HEK293 (cell line): ENCODE measurements at regions not wholly inside any gene's neighbourhood (a gene's known extent, or its start where the extent isn't known, plus 50 kb on each side); places are given as distances from the start of the nearest gene placed in this dataset.

Experiments
- CTCF ChIA-PET: fragments of 350-600 bp; formaldehyde crosslinking; extraction: SDS; loops from one replicate; lab custom pipeline; 2021; ENCODE audit warnings: antibody characterized with exemption; lab: Yijun Ruan, JAX
- POLR2A ChIA-PET: fragments of 300-600 bp; formaldehyde crosslinking; extraction: SDS; loops from one replicate; lab custom pipeline; 2020; ENCODE audit warnings: antibody characterized with exemption, inconsistent platforms; lab: Yijun Ruan, JAX
- H3K27ac ChIP-seq: fragments of 200-500 bp; sonication (Bioruptor generic); 2 replicates; pipeline ENCODE4 v1.5.1; 2014; ENCODE audit warnings: low read depth, low read length, control low read depth, inconsistent platforms; ENCODE audit errors: extremely low read depth
- H3K36me3 ChIP-seq, 2 experiments: fragments of 200-500 bp in 1 of 2; sonication (Bioruptor generic) in 1 of 2; 1 replicate in 1 of 2; 2 replicates in 1 of 2; pipeline ENCODE4 v1.5.1; 2014 to 2017; ENCODE audit warnings: inconsistent platforms in 2 of 2, low read length in 2 of 2; ENCODE audit not compliant: control insufficient read depth in 2 of 2, insufficient read depth in 1 of 2
- H3K4me1 ChIP-seq: fragments of 200-500 bp; sonication (Bioruptor generic); 2 replicates; pipeline ENCODE4 v1.5.1; 2014; ENCODE audit warnings: mild to moderate bottlenecking, low read length, inconsistent platforms; ENCODE audit not compliant: control insufficient read depth, insufficient read depth
- H3K4me3 ChIP-seq: 2 replicates; pipeline ENCODE4 v1.5.1; 2011; ENCODE audit warnings: low read depth, mild to moderate bottlenecking, control low read depth, low read length, moderate library complexity
- H3K9me3 ChIP-seq: fragments of 200-500 bp; sonication (Bioruptor generic); 2 replicates; pipeline ENCODE4 v1.5.1; 2014; ENCODE audit warnings: low read depth, low read length, inconsistent platforms; ENCODE audit not compliant: control insufficient read depth, insufficient read depth
- HOXD13 ChIP-seq: sonication (generic); formaldehyde crosslinking; IDR thresholded peaks from 2 replicates; pipeline ENCODE4 v1.8.0; 2022; ENCODE audit warnings: missing genetic modification reagents, borderline replicate concordance
- KLF10 ChIP-seq: fragments of 450-650 bp; IDR thresholded peaks from 2 replicates; pipeline ENCODE4 v1.5.1; 2018; ENCODE audit warnings: missing biosample characterization, mild to moderate bottlenecking, missing genetic modification characterization
- RBAK ChIP-seq: fragments of 450-650 bp; formaldehyde crosslinking; IDR thresholded peaks from 2 replicates; pipeline ENCODE4 v1.5.1; 2016; ENCODE audit warnings: missing biosample characterization, missing genetic modification characterization
- TCF7L2 ChIP-seq: IDR thresholded peaks from 2 replicates; pipeline ENCODE4 v1.6.1; 2011; ENCODE audit warnings: low read depth, mild to moderate bottlenecking, inconsistent platforms, low read length, moderate library complexity, borderline replicate concordance
- ZBTB17 ChIP-seq: fragments of 450-650 bp; formaldehyde crosslinking; IDR thresholded peaks from 2 replicates; pipeline ENCODE4 v1.5.1; 2016; ENCODE audit warnings: missing biosample characterization, missing genetic modification characterization
- ZBTB20 ChIP-seq: fragments of 450-650 bp; formaldehyde crosslinking; IDR thresholded peaks from 2 replicates; pipeline ENCODE4 v1.5.1; 2016; ENCODE audit warnings: missing biosample characterization, missing genetic modification characterization
- ZFP3 ChIP-seq: fragments of 450-650 bp; formaldehyde crosslinking; IDR thresholded peaks from 2 replicates; pipeline ENCODE4 v1.5.1; 2016; ENCODE audit warnings: low read depth, missing biosample characterization, missing genetic modification characterization
- ZIC2 ChIP-seq: fragments of 450-650 bp; formaldehyde crosslinking; IDR thresholded peaks from 2 replicates; pipeline ENCODE4 v1.5.1; 2016; ENCODE audit warnings: missing biosample characterization, missing genetic modification characterization
- ZNF114 ChIP-seq: fragments of 450-650 bp; formaldehyde crosslinking; IDR thresholded peaks from 2 replicates; pipeline ENCODE4 v1.5.0; 2017; ENCODE audit warnings: missing biosample characterization, missing genetic modification characterization
- ZNF2 ChIP-seq: fragments of 450-650 bp; formaldehyde crosslinking; IDR thresholded peaks from 2 replicates; pipeline ENCODE4 v1.5.1; 2016; ENCODE audit warnings: missing biosample characterization, missing genetic modification characterization
- ZNF266 ChIP-seq: fragments of 450-650 bp; formaldehyde crosslinking; IDR thresholded peaks from 2 replicates; pipeline ENCODE4 v1.5.1; 2016; ENCODE audit warnings: missing biosample characterization, missing genetic modification characterization, low read depth
- ZNF311 ChIP-seq: fragments of 450-650 bp; formaldehyde crosslinking; IDR thresholded peaks from 2 replicates; pipeline ENCODE4 v1.5.1; 2017; ENCODE audit warnings: missing biosample characterization, missing genetic modification characterization, borderline replicate concordance
- ZNF623 ChIP-seq: fragments of 450-650 bp; formaldehyde crosslinking; IDR thresholded peaks from 2 replicates; pipeline ENCODE4 v1.5.1; 2016; ENCODE audit warnings: missing biosample characterization, missing genetic modification characterization
- ZNF707 ChIP-seq: fragments of 450-650 bp; formaldehyde crosslinking; IDR thresholded peaks from 2 replicates; pipeline ENCODE4 v1.5.1; 2016; ENCODE audit warnings: missing biosample characterization, missing genetic modification characterization
- ZNF76 ChIP-seq: fragments of 450-650 bp; formaldehyde crosslinking; IDR thresholded peaks from 2 replicates; pipeline ENCODE4; 2016; ENCODE audit warnings: low read depth, missing biosample characterization, missing genetic modification characterization, borderline replicate concordance
- ZSCAN30 ChIP-seq: fragments of 450-650 bp; IDR thresholded peaks from 2 replicates; pipeline ENCODE4 v1.5.1; 2018; ENCODE audit warnings: missing biosample characterization, mild to moderate bottlenecking, missing genetic modification characterization, moderate library complexity
- TF ChIP-seq, protein P1 (sequence below): fragments of 450-650 bp; formaldehyde crosslinking; IDR thresholded peaks from 2 replicates; pipeline ENCODE4 v1.5.1; 2016; ENCODE audit warnings: missing biosample characterization, missing genetic modification characterization
- TF ChIP-seq, protein P2 (sequence below): fragments of 450-650 bp; formaldehyde crosslinking; IDR thresholded peaks from 2 replicates; pipeline ENCODE4 v1.5.1; 2016; ENCODE audit warnings: missing biosample characterization, missing genetic modification characterization
- TF ChIP-seq, protein P3 (sequence below): fragments of 450-650 bp; formaldehyde crosslinking; IDR thresholded peaks from 2 replicates; pipeline ENCODE4 v1.5.1; 2016; ENCODE audit warnings: missing biosample characterization, missing genetic modification characterization
- TF ChIP-seq, protein P4 (sequence below): fragments of 450-650 bp; formaldehyde crosslinking; IDR thresholded peaks from 2 replicates; pipeline ENCODE4 v1.5.1; 2016; ENCODE audit warnings: missing biosample characterization, missing genetic modification characterization, borderline replicate concordance
- TF ChIP-seq, protein P5 (sequence below): fragments of 450-650 bp; formaldehyde crosslinking; IDR thresholded peaks from 2 replicates; pipeline ENCODE4 v1.5.1; 2016; ENCODE audit warnings: missing biosample characterization, missing genetic modification characterization, low read depth

DNA sequence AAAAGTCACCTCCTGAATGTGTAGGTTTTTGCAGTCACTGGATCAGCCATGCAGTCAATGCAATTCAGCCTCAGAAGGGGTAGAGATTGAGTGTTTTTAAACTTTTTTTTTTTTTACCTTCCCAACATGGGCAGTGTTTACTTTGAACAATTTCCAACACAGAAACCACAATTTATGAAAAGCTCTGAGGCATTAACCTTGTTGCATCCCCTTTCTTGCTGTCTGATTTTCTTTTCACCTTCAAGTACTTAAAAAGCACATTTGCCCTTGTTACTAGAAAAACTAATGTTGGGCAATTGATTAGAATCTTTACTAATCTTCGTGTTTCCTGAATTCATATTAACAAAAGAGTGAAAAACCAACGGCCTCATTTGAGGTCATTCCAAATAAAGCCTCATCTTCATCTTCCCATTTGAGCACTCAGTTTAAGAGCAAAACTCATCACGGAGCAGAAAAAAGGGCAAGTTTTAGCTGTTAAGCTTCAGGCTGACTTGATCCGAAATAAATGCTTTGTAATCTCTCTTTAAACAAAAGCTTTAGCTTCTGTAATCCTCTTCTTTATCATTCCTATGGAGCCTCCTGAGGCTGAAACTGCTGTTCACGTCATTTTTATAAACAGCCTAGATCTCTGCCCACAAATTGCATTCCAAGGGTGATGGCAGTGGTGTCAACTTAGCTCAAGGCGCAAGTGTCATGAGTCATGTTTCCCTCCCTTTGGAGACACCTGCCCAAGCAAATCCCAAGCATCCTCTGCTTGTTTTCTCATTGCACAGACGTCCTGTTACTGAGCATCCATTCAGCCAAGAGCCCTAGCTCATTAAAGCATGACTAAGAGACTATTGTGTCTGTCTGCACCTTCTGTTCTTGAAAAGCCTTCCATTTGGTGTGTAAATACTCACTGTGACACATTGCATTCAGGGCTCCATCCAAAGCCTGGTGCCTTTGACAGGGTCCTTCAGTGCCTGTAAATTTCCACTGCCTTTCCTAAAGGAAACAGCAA is 107.7 kb downstream of the HNMT start (continued):
- TF ChIP-seq, protein P1, sequence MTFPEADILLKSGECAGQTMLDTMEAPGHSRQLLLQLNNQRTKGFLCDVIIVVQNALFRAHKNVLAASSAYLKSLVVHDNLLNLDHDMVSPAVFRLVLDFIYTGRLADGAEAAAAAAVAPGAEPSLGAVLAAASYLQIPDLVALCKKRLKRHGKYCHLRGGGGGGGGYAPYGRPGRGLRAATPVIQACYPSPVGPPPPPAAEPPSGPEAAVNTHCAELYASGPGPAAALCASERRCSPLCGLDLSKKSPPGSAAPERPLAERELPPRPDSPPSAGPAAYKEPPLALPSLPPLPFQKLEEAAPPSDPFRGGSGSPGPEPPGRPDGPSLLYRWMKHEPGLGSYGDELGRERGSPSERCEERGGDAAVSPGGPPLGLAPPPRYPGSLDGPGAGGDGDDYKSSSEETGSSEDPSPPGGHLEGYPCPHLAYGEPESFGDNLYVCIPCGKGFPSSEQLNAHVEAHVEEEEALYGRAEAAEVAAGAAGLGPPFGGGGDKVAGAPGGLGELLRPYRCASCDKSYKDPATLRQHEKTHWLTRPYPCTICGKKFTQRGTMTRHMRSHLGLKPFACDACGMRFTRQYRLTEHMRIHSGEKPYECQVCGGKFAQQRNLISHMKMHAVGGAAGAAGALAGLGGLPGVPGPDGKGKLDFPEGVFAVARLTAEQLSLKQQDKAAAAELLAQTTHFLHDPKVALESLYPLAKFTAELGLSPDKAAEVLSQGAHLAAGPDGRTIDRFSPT (tag by site-specific recombination) = peak; percentile 68
- TF ChIP-seq KLF10 (tag by site-specific recombination) (peak; percentile 46), ZBTB20 (tag by site-specific recombination) (no peak), ZSCAN30 (tag by site-specific recombination) (no peak), ZNF623 (tag by site-specific recombination) (0 out of 2 replicates have a peak, but pooled peaks have one; percentile 22), ZNF76 (tag by site-specific recombination) (peak; percentile 22; the same call in 1 of the 2 replicates)

DNA sequence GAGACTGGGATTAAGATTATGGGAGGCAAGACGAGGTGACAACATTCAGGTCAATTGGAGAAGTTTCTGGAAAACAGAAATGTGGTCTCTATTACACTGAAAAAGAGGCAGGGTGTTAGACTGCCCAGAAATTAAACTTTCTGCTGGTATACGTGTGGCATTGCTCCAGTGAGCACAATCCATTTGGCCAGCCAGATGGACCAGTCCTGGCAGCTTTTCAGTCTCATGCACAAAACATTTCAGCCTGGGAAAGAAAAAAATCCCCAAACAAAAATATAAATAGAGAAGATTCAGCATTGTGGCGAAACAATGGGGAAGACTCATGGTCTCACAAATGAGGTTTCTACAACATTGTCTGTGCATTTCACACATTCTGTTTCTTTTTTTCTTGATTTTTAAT is 113.9 kb downstream of the HNMT start:
- ChIA-PET POLR2A (no interaction called here), CTCF (no interaction called here)
- H3K4me3 ChIP-seq = no peak overlapping the region
- H3K9me3 ChIP-seq = no peaks in the 10 kb centered on the region
- no peaks in the 10 kb centered on the region for H3K36me3 ChIP-seq
- no peak for TF ChIP-seq ZNF2 (tag by site-specific recombination)
- no peak for TF ChIP-seq ZNF114
- TF ChIP-seq ZNF311 (tag by site-specific recombination) = no peak
- TF ChIP-seq ZNF707 = no peak
- TF ChIP-seq ZFP3 (tag by site-specific recombination) = no peak
- no peak for TF ChIP-seq HOXD13
- TF ChIP-seq, protein P2, sequence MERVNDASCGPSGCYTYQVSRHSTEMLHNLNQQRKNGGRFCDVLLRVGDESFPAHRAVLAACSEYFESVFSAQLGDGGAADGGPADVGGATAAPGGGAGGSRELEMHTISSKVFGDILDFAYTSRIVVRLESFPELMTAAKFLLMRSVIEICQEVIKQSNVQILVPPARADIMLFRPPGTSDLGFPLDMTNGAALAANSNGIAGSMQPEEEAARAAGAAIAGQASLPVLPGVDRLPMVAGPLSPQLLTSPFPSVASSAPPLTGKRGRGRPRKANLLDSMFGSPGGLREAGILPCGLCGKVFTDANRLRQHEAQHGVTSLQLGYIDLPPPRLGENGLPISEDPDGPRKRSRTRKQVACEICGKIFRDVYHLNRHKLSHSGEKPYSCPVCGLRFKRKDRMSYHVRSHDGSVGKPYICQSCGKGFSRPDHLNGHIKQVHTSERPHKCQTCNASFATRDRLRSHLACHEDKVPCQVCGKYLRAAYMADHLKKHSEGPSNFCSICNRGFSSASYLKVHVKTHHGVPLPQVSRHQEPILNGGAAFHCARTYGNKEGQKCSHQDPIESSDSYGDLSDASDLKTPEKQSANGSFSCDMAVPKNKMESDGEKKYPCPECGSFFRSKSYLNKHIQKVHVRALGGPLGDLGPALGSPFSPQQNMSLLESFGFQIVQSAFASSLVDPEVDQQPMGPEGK = no peak
- TF ChIP-seq ZIC2 (tag by site-specific recombination) = no peak
- no peak for TF ChIP-seq ZBTB17 (tag by site-specific recombination)
- TF ChIP-seq, protein P3, sequence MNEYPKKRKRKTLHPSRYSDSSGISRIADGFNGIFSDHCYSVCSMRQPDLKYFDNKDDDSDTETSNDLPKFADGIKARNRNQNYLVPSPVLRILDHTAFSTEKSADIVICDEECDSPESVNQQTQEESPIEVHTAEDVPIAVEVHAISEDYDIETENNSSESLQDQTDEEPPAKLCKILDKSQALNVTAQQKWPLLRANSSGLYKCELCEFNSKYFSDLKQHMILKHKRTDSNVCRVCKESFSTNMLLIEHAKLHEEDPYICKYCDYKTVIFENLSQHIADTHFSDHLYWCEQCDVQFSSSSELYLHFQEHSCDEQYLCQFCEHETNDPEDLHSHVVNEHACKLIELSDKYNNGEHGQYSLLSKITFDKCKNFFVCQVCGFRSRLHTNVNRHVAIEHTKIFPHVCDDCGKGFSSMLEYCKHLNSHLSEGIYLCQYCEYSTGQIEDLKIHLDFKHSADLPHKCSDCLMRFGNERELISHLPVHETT = no peak
- TF ChIP-seq ZNF266 (tag by site-specific recombination) = no peak
- no peak for TF ChIP-seq TCF7L2
- TF ChIP-seq, protein P4, sequence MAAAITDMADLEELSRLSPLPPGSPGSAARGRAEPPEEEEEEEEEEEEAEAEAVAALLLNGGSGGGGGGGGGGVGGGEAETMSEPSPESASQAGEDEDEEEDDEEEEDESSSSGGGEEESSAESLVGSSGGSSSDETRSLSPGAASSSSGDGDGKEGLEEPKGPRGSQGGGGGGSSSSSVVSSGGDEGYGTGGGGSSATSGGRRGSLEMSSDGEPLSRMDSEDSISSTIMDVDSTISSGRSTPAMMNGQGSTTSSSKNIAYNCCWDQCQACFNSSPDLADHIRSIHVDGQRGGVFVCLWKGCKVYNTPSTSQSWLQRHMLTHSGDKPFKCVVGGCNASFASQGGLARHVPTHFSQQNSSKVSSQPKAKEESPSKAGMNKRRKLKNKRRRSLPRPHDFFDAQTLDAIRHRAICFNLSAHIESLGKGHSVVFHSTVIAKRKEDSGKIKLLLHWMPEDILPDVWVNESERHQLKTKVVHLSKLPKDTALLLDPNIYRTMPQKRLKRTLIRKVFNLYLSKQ = no peak
- TF ChIP-seq RBAK (tag by site-specific recombination) = no peak
- TF ChIP-seq, protein P5, sequence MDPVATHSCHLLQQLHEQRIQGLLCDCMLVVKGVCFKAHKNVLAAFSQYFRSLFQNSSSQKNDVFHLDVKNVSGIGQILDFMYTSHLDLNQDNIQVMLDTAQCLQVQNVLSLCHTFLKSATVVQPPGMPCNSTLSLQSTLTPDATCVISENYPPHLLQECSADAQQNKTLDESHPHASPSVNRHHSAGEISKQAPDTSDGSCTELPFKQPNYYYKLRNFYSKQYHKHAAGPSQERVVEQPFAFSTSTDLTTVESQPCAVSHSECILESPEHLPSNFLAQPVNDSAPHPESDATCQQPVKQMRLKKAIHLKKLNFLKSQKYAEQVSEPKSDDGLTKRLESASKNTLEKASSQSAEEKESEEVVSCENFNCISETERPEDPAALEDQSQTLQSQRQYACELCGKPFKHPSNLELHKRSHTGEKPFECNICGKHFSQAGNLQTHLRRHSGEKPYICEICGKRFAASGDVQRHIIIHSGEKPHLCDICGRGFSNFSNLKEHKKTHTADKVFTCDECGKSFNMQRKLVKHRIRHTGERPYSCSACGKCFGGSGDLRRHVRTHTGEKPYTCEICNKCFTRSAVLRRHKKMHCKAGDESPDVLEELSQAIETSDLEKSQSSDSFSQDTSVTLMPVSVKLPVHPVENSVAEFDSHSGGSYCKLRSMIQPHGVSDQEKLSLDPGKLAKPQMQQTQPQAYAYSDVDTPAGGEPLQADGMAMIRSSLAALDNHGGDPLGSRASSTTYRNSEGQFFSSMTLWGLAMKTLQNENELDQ (tag by site-specific recombination) = no peak
- H3K4me1 ChIP-seq = no peaks in the 10 kb centered on the region
- no peak overlapping the region for H3K27ac ChIP-seq
